Astrocyte (in vitro differentiated cells and primary cell): ENCODE measurements at regions not wholly inside any gene's neighbourhood (a gene's known extent, or its start where the extent isn't known, plus 50 kb on each side); places are given as distances from the start of the nearest gene placed in this dataset.

ENCODE experiments used
- EZH2 ChIP-seq: IDR thresholded peaks from 2 replicates; pipeline ENCODE4 v1.6.1; 2012; ENCODE audit warnings: mild to moderate bottlenecking, low read length, inconsistent platforms; ENCODE audit not compliant: insufficient read depth
- TF ChIP-seq, protein P1 (sequence below): IDR thresholded peaks from 2 replicates; pipeline ENCODE4 v1.5.1; 2011; ENCODE audit warnings: low read depth, mild to moderate bottlenecking, inconsistent platforms, low read length, moderate library complexity; ENCODE audit not compliant: insufficient read depth

DNA sequence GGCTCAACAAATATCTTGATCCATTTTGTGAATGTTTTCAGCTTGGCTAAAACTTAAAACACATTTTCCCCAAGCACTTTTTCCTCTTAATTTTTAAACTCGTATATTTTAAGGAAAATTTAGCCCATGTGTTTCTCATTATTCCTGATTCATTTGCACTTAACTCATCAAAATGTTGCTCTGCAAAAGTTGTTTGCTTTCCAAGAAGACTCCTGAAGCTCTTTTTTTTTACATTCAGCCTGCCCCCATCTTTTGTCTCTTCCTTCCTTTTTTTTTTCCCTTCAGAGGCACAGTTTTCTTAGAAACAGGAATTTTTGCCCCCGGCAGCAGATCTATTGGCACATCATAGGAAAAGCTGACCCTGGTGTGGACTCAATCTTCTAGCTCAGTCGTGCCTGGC, 155.0 kb upstream of the SALL1 start:
- TF ChIP-seq, protein P1, sequence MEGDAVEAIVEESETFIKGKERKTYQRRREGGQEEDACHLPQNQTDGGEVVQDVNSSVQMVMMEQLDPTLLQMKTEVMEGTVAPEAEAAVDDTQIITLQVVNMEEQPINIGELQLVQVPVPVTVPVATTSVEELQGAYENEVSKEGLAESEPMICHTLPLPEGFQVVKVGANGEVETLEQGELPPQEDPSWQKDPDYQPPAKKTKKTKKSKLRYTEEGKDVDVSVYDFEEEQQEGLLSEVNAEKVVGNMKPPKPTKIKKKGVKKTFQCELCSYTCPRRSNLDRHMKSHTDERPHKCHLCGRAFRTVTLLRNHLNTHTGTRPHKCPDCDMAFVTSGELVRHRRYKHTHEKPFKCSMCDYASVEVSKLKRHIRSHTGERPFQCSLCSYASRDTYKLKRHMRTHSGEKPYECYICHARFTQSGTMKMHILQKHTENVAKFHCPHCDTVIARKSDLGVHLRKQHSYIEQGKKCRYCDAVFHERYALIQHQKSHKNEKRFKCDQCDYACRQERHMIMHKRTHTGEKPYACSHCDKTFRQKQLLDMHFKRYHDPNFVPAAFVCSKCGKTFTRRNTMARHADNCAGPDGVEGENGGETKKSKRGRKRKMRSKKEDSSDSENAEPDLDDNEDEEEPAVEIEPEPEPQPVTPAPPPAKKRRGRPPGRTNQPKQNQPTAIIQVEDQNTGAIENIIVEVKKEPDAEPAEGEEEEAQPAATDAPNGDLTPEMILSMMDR, result no peak
- TF ChIP-seq EZH2, result no peak
